ENCODE measurements at regions not wholly inside any gene's neighbourhood (a gene's known extent, or its start where the extent isn't known, plus 50 kb on each side); places are given as distances from the start of the nearest gene placed in this dataset.
"Not testable (repeated sequence)": the region's sequence is repeated elsewhere in the genome, so short reads cannot be mapped to it uniquely, and the experiment has no call there.

DNA sequence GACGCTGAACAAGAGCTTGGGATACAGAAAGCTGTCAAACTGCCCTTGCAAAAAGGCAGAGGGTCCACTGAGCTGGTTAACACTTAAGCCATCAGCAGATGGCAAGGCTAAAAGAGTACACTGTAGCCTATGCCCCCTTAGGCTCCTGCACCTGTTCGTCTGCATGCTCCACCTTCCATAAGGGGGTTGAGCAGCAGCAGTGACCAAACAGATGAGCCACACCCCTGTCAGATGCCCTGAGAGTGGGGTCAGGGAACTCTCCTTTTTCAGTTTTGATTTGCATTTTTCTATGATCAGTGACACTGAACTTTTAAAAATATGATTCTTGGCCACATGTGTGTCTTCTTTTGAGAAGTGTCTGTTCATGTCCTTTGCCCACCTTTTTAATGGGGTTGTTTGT, 402.5 kb upstream of the FAM98A start:
- DNase-seq (ENCODE audit: low read depth): no peak

- no peak for DNase-seq (ENCODE audit: low read depth)
These were observed 385.0 kb upstream of the FAM98A start for GRCh38 chr2:33984131-33984530.

DNA sequence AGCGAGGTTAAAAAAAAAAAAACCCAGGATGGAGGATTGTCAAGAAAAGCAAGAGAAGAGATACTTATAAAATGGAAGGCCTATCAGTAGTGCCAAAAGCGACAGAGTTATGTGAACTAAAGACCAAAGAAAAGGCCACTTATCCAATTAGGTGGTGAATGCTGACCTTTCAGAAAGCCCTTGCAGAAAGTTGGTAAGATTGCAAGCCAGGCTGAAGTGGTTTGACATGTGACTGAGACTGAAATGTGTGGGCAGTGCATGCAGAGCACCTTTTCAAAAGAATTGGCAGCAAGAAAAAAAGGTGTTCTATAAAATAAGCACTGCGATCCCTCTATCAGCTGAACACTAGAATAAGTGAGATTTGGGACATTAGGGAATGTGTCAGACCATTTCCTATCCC, 379.4 kb upstream of the FAM98A start:
- DNase-seq (ENCODE audit: low read depth): no peak

DNA sequence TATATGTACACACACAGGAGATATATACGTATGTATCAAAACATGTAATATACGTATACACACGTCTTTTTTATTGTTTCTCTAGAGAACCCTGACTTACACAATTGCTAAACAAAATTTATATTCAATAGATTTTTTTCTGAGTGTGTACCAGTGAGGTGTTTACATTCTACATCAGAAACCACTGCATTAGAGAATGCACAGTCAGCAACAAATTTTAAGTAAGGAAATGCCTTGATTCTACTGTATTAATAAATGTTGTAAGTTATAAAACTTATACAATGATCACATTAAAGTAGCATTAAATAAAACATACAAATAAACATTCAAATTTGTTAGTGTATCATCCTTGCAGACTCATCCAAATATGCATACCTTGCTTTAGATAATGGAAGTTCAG, 376.4 kb upstream of the FAM98A start:
- no peak for DNase-seq (ENCODE audit: low read depth)

DNA sequence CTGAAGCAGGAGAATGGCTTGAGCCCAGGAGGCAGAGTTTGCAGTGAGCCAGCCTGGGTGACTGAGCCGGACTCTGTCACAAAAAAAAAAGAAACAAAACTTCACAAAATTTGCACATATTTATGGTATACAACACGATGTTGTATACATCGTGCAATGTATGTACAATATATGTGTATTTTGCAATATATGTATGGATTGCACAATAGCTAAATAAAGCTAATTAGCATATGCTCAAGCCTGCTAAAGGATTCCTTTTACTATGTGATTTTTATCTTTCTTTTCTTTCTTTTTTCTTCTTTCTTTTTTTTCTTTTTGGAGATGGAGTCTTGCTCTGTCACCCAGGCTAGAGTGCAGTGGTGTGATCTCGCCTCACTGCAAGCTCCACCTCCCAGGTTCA, 368.0 kb upstream of the FAM98A start:
- no peak for DNase-seq (ENCODE audit: low read depth)

DNA sequence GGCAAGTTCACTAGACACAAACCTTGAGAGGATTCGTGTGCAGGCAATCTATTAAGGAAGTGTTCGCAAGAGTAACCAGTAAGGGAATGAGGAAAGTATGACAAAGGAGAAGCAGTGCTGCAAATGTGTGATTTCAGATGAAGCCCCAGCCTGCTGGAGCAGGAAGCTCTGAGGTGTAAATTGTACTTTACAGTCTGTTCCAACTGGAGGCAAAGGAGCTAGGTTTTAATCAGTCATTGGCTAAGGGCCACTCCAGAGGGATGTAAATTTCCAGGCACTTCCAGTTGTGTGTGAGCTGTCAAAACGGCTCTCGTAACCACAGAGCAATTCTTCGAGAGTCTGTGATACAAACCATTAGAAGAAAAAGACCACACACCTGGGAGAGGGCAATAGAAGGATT, 359.5 kb upstream of the FAM98A start:
- peak; percentile 3 for DNase-seq (ENCODE audit: low read depth)

DNA sequence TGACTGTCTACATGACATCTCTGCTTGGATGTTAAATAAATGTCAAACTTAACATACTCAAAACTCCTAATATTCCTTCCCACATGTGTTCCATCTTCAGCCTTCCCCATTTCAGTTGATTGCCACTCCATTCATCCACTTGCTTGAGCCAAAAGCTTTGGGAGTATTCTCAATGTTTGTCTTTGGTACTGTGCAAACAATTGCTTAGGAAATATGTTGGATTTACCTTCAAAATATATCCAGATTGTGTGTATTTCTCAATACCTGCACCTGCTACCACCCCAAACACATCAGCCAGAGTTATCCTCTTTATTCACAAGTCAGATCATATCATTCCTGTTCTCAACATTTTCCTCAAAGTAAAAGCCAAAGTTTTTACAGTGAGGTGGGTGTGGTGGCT, 350.3 kb upstream of the FAM98A start:
- DNase-seq (ENCODE audit: low read depth): no peak

DNA sequence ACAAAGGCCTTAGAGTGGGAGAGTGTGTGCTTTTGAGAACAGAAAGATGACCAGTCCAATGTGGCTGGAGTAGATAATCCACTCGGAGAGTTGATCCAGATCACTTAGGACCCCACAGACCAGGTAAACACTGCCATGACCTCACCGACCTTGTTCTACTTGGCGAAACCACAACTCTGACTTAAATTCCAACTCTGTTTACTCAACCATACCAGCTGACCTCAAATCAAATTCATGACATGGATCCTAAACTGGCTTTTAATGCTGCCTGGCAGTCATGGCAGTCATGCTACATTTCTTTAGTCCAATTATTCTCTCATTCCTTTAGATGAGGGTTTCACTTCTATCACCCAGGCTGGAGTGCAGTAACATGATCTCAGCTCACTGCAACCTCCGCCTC, 347.1 kb upstream of the FAM98A start:
- peak; percentile 76 for DNase-seq (ENCODE audit: low read depth)

DNA sequence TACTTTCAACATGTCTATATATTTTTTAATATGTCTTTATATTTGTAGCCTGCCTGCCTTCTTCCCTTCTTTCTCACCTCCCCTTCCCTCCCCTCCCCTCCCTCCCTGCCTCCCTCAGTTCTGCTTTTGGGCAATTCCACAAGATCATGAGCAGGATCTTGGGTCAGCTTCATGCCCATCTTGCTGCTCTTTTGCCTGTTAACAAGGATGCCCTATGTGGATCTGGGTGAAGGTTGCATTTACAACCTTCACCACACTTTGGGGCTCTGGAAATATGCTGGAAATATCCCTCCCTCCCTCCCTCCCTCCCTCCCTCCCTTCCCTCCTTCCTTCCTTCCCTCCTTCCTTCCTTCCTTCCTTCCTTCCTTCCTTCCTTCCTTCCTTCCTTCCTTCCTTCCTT, 334.1 kb upstream of the FAM98A start:
- no peak for DNase-seq (ENCODE audit: low read depth)

- DNase-seq (ENCODE audit: low read depth): no peak
These were observed 332.1 kb upstream of the FAM98A start for GRCh38 chr2:33931164-33931563.

GRCh38 chr2:33929467-33929866, 330.4 kb upstream of the FAM98A start:
- DNase-seq (ENCODE audit: low read depth): no peak

GRCh38 chr2:33927756-33928155, 328.7 kb upstream of the FAM98A start:
- no peak for DNase-seq (ENCODE audit: low read depth)

- DNase-seq (ENCODE audit: low read depth): no peak
These were observed 326.2 kb upstream of the FAM98A start for GRCh38 chr2:33925311-33925710.

GRCh38 chr2:33924586-33925169, 325.6 kb upstream of the FAM98A start:
- no peak for DNase-seq (ENCODE audit: low read depth)

GRCh38 chr2:33917252-33917651, 318.2 kb upstream of the FAM98A start:
- DNase-seq (ENCODE audit: low read depth): no peak

- no peak for DNase-seq (ENCODE audit: low read depth)
These were observed 314.0 kb upstream of the FAM98A start for GRCh38 chr2:33913071-33913616.

DNA sequence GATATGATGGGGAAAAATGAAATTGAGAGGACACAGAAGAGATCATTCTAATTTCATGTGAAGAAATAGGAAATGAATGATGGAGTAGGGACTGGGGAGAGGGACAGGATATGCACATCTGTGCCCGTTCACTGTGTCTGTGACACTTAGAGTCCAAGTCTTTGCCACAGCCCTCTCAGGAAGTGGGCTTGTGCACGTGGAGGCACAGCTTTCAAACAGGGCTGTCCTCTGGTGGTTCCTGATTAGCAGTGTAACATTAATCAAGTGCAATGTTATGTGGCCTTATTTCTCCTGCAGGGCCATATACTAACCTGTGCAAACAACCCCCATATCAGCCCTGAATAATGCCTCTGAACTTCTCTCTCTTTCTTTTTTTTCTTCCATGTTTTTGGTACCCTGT, 312.2 kb upstream of the FAM98A start:
- no peak for DNase-seq (ENCODE audit: low read depth)

DNA sequence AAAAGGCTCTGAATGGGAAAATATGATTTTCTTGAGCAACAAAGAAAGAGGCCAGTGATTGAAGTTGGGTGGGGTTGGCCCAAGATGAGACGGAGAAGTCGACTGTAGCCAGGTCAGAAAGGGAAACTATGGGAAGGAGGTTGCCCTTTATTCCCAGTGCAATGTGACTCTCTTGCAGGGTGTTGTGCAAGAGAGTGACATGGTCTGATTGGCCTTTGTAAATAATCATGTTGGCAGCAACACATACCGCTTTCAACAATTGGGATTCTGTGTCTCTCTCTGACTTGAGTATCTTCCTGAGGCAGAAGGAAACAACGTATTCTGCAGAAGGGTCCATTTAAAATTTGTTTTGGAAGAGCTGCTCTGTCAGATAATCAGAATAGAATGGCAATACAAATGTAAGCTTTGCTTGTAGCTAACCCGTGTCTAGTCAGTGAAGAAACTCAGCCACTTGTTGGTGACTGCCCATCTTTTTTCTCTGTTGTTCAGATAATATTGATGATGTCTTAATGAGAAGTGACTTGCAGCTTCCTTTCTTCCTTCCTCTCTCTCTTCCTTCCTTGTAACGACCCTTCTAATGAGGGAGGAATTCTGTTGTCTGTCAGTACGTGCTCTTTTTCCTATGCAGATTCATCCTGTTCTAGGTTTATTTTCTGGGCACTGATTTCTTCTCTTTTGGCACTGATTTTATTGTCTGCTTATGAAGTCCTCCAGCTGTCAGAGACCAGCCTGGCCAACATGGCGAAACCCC, 311.0 kb upstream of the FAM98A start:
- DNase-seq (ENCODE audit: low read depth): no peak

DNA sequence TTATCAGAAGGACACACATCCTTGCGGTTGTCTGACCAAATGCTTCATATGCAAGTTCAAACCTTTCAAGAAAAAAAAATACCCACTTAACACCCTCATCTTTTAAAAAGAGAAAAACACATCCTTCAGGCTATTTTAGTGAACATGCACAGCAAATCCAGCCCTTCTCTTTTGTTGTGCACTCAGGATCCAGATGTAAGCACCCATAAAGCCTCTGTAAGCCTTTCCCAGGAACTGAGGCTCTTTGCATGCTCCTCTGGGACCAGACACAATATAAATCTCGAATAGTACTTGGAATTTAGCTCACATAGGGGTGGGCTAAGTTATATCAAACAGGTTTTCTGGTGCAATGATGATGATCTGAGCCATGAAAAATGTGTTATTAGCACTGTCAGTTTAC, 308.8 kb upstream of the FAM98A start:
- no peak for DNase-seq (ENCODE audit: low read depth)

DNA sequence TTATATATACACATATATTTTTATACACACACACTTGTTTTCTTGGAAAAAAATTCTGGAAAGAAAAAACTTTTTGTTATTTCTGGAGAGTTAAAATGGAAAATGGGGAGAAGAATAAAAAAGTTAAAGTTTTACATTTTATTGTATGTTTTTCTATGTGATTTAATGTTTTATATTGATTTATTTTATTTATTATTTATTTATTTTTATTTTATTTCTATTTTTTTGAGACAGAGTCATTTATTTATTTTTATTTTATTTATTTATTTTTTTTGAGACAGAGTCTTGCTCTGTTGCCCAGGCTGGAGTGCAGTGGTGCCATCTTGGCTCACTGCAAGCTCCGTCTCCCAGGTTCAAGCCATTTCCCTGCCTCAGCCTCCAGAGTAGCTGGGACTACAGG, 307.0 kb upstream of the FAM98A start:
- DNase-seq (ENCODE audit: low read depth): not testable (repeated sequence)

DNA sequence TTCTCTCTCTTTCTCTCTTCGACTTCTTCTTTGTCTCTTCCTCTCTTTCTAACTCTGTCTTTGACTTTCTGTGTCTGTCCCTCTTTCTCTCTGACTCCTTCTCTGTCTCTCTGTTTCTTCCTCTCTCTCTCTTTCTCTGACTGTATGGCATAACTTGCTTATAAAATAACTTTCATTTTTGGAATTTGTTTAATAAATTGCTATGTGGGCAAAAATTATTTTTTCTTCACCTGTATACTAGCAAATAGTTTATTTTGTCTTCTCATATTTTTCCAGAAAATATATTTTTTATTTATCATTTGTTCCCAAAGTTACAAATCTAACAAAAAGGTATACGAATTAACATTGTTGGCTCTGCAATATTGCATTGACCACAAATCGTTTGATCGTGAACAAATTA, 305.7 kb upstream of the FAM98A start:
- DNase-seq (ENCODE audit: low read depth): no peak

DNA sequence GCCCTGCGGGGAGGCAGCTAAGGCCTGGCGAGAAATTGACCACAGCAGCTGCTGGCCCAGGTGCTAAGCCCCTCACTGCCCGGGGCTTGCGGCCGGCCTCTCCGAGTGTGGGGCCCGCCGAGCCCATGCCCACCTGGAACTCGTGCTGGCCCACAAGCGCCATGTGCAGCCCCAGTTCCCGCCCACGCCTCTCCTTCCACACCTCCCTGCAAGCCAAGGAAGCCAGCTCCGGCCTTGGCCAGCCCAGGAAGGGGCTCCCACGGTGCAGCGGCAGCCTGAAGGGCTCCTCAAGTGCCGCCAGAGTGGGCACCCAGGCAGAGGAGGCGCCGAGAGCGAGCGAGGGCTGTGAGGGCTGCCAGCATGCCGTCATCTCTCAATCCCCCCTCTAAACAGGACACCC, 304.6 kb upstream of the FAM98A start:
- DNase-seq (ENCODE audit: low read depth): no peak

DNA sequence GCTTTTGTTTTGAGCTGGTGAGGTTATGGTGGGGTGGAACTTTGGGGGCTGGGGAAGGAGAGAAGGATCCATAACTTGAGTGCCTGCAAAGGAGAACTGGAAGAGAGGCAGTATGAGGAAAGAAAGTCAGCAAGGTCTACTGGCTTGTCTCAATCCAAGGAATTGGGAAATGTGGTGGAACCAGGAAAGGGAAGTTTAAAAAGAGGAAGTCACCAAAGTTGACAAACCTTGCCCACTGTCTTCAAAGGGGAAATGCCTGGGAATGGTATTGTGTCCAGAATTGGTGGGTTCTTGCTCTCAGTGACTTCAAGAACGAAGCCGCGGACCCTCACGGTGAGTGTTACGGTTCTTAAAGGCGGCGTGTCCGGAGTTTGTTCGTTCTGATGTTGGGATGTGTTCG, 304.1 kb upstream of the FAM98A start:
- no peak for DNase-seq (ENCODE audit: low read depth)

- DNase-seq (ENCODE audit: low read depth): no peak
These were observed 301.5 kb upstream of the FAM98A start for GRCh38 chr2:33900610-33901009.
